GM12873 (cell line): ENCODE measurements at regions not wholly inside any gene's neighbourhood (a gene's known extent, or its start where the extent isn't known, plus 50 kb on each side); places are given as distances from the start of the nearest gene placed in this dataset.

ENCODE experiments used
- CTCF ChIP-seq: IDR thresholded peaks from 2 replicates; pipeline ENCODE4 v1.5.1; 2012; ENCODE audit warnings: low read depth, mild to moderate bottlenecking, moderate library complexity, low read length, control low read depth; ENCODE audit not compliant: insufficient read depth; ENCODE audit errors: missing control alignments

- TF ChIP-seq CTCF = no peak
Measured at GRCh38 chr6:66278115-66278514, 571.1 kb upstream of the EYS start.

- no peak for TF ChIP-seq CTCF
Measured at GRCh38 chr6:66277400-66277799, 570.4 kb upstream of the EYS start.

GRCh38 chr6:66265737-66266136 is 558.7 kb upstream of the EYS start:
- TF ChIP-seq CTCF = no peak

- no peak for TF ChIP-seq CTCF
Measured at GRCh38 chr6:66264376-66264775, 557.4 kb upstream of the EYS start.

- TF ChIP-seq CTCF = no peak
Measured at GRCh38 chr6:66245231-66245630, 538.2 kb upstream of the EYS start.

DNA sequence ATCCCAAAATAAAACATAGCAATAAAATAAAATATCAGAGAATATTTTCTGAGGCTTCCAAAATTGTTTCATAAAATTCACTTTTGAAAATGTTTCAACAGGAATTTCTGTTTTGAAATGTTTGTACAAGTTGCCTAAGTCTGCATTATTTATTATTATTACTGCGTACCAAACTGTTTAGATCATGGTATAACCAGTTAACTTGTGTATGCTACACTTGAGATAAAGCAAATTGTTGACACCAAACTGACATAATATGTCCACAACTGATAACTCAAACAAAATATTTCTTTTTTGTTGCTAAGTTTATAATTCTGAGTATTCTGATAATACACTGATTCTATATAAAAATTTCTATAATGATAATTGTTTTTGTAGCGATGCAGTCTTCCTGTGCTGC is 531.8 kb upstream of the EYS start:
- no peak for TF ChIP-seq CTCF

GRCh38 chr6:66232890-66233289 is 525.9 kb upstream of the EYS start:
- no peak for TF ChIP-seq CTCF
